ENCODE measurements at regions not wholly inside any gene's neighbourhood (a gene's known extent, or its start where the extent isn't known, plus 50 kb on each side); places are given as distances from the start of the nearest gene placed in this dataset.
A peak's percentile ranks its signal among the peaks of the same experiment; 100 is the strongest.

DNA sequence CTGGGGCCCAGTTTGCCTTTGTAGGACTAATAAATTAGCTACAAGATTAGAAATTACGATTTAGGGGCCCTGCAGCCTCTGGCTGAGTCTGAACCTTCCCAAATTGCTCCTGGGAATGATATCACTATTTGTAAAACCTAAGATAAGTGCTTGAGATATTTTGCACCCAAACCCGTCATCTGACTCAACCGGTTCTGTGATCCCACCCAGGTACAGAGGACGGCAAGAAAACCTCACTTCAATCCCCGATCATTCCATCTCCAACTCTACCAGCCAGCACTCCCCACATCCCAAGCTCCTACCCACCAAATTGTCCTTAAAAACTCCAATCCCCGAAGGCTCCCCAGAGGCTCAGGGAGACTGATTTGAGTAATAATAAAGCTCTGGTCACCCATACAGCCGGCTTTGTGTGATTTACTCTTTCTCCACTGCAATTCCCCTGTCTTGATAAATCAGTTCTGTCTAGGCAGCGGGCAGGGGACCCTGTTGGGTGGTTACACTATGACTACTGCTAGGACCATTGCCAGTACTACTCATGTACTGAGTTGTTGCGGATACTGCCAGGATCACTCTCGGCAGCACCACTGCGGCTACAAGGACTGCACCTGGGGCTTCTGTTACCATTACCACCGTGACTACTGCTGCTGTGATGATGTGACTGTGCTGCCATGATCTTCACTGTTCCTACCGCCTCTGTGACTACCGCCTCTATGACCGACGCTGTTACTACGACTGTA lies 73.1 kb downstream of the IRF8 start:
- no peak overlapping the region for H3K4me3 ChIP-seq (ENCODE audit: low read depth, low read length)
- TF ChIP-seq, protein P1, sequence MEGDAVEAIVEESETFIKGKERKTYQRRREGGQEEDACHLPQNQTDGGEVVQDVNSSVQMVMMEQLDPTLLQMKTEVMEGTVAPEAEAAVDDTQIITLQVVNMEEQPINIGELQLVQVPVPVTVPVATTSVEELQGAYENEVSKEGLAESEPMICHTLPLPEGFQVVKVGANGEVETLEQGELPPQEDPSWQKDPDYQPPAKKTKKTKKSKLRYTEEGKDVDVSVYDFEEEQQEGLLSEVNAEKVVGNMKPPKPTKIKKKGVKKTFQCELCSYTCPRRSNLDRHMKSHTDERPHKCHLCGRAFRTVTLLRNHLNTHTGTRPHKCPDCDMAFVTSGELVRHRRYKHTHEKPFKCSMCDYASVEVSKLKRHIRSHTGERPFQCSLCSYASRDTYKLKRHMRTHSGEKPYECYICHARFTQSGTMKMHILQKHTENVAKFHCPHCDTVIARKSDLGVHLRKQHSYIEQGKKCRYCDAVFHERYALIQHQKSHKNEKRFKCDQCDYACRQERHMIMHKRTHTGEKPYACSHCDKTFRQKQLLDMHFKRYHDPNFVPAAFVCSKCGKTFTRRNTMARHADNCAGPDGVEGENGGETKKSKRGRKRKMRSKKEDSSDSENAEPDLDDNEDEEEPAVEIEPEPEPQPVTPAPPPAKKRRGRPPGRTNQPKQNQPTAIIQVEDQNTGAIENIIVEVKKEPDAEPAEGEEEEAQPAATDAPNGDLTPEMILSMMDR (IDR thresholded peaks at IDR 0.05; ENCODE audit: low read depth, low read length, missing control alignments) = no peak
- no peak for DNase-seq (ENCODE audit: low read depth)

DNA sequence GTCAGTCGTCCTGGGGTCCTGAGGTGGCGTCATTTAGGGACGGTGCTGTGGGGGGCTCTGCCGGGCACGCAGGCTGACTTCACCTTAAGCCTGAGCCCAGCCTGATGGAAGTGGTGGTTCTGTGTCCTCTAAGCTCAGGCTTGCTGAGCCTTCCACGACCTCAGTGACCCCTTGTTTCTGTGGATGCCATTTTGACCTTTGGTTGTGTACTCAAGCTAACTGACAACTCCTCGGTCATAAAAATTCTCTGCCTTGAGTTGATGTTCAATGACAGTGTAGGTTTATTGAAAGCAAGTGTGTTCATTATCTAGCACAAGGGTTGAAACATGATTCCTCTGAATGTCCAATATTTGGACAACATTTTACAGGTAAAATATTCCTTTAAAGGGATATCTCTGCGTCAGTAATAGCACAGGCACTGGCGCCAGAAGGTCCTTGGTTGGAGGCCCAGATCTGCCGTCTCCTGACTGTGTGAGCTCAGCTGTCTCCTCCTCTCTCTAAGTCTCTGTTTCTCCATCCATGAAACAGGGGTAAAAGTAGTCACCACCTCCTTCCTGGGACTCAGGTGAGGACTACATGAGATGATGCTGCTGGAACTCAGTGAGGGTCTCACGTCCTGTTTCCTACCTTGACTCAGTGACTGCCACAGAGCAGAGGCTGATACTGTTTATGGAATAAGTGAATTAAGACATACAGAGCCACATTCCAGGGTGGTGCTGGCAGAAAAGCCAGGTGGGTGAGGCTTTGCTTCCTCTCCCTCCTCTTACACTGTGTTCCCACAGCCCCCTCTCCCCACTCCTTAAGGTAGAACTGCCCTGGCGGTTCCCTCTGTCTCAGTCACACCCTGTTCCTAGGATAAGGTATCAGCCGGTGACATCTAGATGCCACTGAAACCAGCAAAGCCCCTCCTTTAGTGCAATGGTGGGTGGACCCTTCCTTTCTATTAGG lies 75.7 kb downstream of the IRF8 start:
- H3K4me3 ChIP-seq (ENCODE audit: low read depth, low read length) = no peak overlapping the region
- TF ChIP-seq, protein P1 (IDR thresholded peaks at IDR 0.05; ENCODE audit: low read depth, low read length, missing control alignments) = no peak
- no peak for DNase-seq (ENCODE audit: low read depth)

DNA sequence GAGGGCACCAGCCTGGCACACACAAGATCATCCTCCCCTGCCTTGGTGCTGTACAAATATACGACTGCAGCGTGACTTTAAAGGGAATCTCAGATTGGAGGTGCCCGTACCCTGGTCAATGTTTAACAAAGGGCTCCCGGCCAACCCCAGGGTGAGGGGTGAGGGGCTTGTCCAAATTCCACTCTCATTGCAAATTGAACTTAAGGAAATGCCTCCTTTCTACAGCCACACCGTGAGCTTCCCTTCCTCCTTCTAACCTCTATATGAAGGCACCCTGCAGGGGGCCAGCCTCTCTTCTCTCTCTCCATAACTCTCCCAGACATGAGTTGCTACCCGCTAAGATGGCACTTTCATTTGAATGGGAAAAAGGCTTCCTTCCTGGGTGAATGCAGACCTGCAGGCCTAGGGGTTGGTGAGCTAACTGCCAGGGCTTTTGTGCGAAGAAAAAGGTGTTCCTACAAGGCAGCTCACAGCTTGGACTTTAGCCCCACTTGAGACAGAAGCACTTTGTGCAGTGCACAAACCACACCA lies 76.6 kb downstream of the IRF8 start:
- DNase-seq (ENCODE audit: low read depth) = no peak
- H3K4me3 ChIP-seq (ENCODE audit: low read depth, low read length) = no peak overlapping the region
- TF ChIP-seq, protein P1 (IDR thresholded peaks at IDR 0.05; ENCODE audit: low read depth, low read length, missing control alignments) = no peak

DNA sequence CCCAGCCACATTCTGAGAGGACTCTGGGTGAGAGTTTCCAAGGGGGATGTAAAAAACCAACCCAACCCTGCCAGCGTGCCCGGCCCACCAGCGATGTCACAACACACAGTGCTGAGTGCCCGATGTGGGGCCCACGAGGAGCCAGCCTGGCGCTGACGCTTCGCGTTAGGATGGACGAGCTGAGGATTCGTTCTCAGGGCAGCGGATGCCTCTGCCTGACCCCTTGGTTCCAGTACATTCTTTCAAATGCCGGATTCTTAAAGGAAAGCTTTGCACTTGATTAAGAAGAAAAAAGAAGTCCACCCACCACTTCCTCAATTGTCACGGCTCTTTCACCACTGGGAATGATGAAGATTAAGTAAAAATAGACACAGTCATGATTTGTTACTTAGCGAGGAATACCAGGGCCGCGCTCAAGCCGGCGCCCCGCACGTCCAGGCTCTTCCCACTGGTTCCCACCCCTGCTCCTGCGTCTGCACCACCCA lies 79.4 kb downstream of the IRF8 start:
- TF ChIP-seq, protein P1 (IDR thresholded peaks at IDR 0.05; ENCODE audit: low read depth, low read length, missing control alignments) = no peak
- DNase-seq (ENCODE audit: low read depth) = no peak
- H3K4me3 ChIP-seq (ENCODE audit: low read depth, low read length) = no peak overlapping the region

DNA sequence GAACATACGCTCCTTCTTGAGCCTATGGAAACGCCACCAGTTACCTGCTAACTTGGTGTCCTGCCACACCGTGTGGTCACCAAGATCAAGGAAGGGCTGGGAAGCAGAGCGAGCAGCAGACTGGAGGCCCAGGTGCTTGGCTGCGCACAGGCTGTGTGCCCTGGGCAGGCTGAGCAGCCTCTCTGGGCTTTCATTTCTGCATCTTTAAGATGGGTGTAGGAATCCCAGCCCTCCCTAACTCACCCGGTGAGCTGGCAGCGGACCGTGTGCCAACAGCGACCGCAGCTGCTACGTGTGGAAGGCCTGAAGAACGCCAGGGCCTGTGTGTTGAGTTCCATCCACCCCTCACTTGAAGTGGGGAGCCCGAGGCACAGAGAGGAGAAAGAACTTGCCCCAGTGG lies 80.0 kb downstream of the IRF8 start:
- no peak for DNase-seq (ENCODE audit: low read depth)
- TF ChIP-seq, protein P1 (IDR thresholded peaks at IDR 0.05; ENCODE audit: low read depth, low read length, missing control alignments) = no peak
- no peak overlapping the region for H3K4me3 ChIP-seq (ENCODE audit: low read depth, low read length)

DNA sequence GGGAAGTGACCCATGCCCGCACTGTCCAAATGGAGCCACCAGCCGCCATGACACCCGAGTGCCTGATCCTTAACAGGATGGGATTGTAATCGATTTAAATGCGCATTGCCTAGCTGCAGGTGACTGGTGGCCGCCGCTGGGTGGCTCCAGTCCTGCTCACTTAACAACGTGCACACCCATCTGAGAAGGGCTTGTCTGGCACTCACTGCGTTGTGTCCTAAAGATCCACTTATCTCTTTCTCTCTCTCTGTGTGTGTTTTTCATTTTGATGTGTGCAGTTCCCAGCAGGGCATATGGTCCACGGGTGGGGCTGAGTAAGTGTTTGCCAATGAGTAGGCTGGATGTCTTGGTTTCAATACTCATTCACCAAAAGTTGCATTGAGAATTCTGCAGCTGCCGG lies 80.6 kb downstream of the IRF8 start:
- no peak for DNase-seq (ENCODE audit: low read depth)
- TF ChIP-seq, protein P1 (IDR thresholded peaks at IDR 0.05; ENCODE audit: low read depth, low read length, missing control alignments) = peak; percentile 50
- H3K4me3 ChIP-seq (ENCODE audit: low read depth, low read length) = no peak overlapping the region

All from GM12864 (cell line).